ENCODE measurements at regions not wholly inside any gene's neighbourhood (a gene's known extent, or its start where the extent isn't known, plus 50 kb on each side); places are given as distances from the start of the nearest gene placed in this dataset.

GRCh38 chr1:101332633-101333032 lies 95.8 kb downstream of the S1PR1 start:
- no peak overlapping the region for H3K4me3 ChIP-seq (ENCODE audit: low read depth, low read length)
- DNase-seq (ENCODE audit: low read depth), result no peak
- TF ChIP-seq CTCF (conservative IDR thresholded peaks at IDR 0.05; ENCODE audit: low read depth, low read length), result no peak

GRCh38 chr1:101333186-101333585 lies 96.4 kb downstream of the S1PR1 start:
- no peak for TF ChIP-seq CTCF (conservative IDR thresholded peaks at IDR 0.05; ENCODE audit: low read depth, low read length)
- DNase-seq (ENCODE audit: low read depth), result no peak
- no peak overlapping the region for H3K4me3 ChIP-seq (ENCODE audit: low read depth, low read length)

- no peak overlapping the region for H3K4me3 ChIP-seq (ENCODE audit: low read depth, low read length)
- DNase-seq (ENCODE audit: low read depth), result no peak
- no peak for TF ChIP-seq CTCF (conservative IDR thresholded peaks at IDR 0.05; ENCODE audit: low read depth, low read length)
These were observed 101.1 kb downstream of the S1PR1 start for GRCh38 chr1:101337968-101338367.

GRCh38 chr1:101338714-101339430 lies 102.1 kb downstream of the S1PR1 start:
- H3K4me3 ChIP-seq (ENCODE audit: low read depth, low read length), result no peak overlapping the region
- TF ChIP-seq CTCF (conservative IDR thresholded peaks at IDR 0.05; ENCODE audit: low read depth, low read length), result no peak
- no peak for DNase-seq (ENCODE audit: low read depth)

GRCh38 chr1:101344745-101345144 lies 107.9 kb downstream of the S1PR1 start:
- DNase-seq (ENCODE audit: low read depth), result no peak
- H3K4me3 ChIP-seq (ENCODE audit: low read depth, low read length), result no peak overlapping the region
- no peak for TF ChIP-seq CTCF (conservative IDR thresholded peaks at IDR 0.05; ENCODE audit: low read depth, low read length)

GRCh38 chr1:101346419-101346818 lies 109.6 kb downstream of the S1PR1 start:
- DNase-seq (ENCODE audit: low read depth), result no peak
- no peak for TF ChIP-seq CTCF (conservative IDR thresholded peaks at IDR 0.05; ENCODE audit: low read depth, low read length)
- no peak overlapping the region for H3K4me3 ChIP-seq (ENCODE audit: low read depth, low read length)

- no peak for TF ChIP-seq CTCF (conservative IDR thresholded peaks at IDR 0.05; ENCODE audit: low read depth, low read length)
- DNase-seq (ENCODE audit: low read depth), result no peak
- no peak overlapping the region for H3K4me3 ChIP-seq (ENCODE audit: low read depth, low read length)
These were observed 119.2 kb downstream of the S1PR1 start for GRCh38 chr1:101356013-101356412.

All from epithelial cell of proximal tubule (primary cell).